GM23248 (cell line): ENCODE measurements at regions not wholly inside any gene's neighbourhood (a gene's known extent, or its start where the extent isn't known, plus 50 kb on each side); places are given as distances from the start of the nearest gene placed in this dataset.

ENCODE experiments used
- DNase-seq: peaks from one replicate; pipeline ENCODE4 v3.0.0-alpha.2; 2015
- H2AFZ ChIP-seq: fragments of 200-600 bp; sonication (generic); 2 replicates; pipeline ENCODE4 v1.6.1; 2016; ENCODE audit warnings: antibody characterized with exemption
- H3F3A ChIP-seq: fragments of 200-600 bp; sonication (generic); 2 replicates; pipeline ENCODE4 v1.6.1; 2016; ENCODE audit warnings: mild to moderate bottlenecking, antibody characterized with exemption, mixed run types; ENCODE audit not compliant: insufficient read depth
- H3K27ac ChIP-seq: fragments of 200-600 bp; sonication (generic); 2 replicates; pipeline ENCODE4 v1.5.1; 2016; ENCODE audit warnings: mild to moderate bottlenecking
- H3K27me3 ChIP-seq: fragments of 200-600 bp; sonication (generic); replicated peaks from 2 replicates; pipeline ENCODE4 v1.6.1; 2016; ENCODE audit warnings: mild to moderate bottlenecking; ENCODE audit not compliant: insufficient read depth
- H3K36me3 ChIP-seq: fragments of 200-600 bp; sonication (generic); 2 replicates; pipeline ENCODE4 v1.6.1; 2016; ENCODE audit warnings: low read depth, mild to moderate bottlenecking
- H3K4me1 ChIP-seq: fragments of 200-600 bp; sonication (generic); 2 replicates; pipeline ENCODE4 v1.6.1; 2016; ENCODE audit warnings: mild to moderate bottlenecking; ENCODE audit not compliant: insufficient read depth
- H3K4me2 ChIP-seq: fragments of 200-600 bp; sonication (generic); one replicate; pipeline ENCODE4 v1.6.1; 2016; ENCODE audit warnings: mild to moderate bottlenecking; ENCODE audit not compliant: unreplicated experiment
- H3K4me3 ChIP-seq: fragments of 200-600 bp; sonication (generic); 2 replicates; pipeline ENCODE4 v1.5.1; 2016; ENCODE audit warnings: mild to moderate bottlenecking
- H3K79me2 ChIP-seq: fragments of 200-600 bp; sonication (generic); 2 replicates; pipeline ENCODE4 v1.6.1; 2016; ENCODE audit warnings: mild to moderate bottlenecking; ENCODE audit not compliant: insufficient read depth
- H3K9ac ChIP-seq: fragments of 200-600 bp; sonication (generic); 2 replicates; pipeline ENCODE4 v1.6.1; 2016; ENCODE audit warnings: mild to moderate bottlenecking
- H3K9me2 ChIP-seq: fragments of 200-600 bp; sonication (generic); 2 replicates; pipeline ENCODE4 v1.6.1; 2016; ENCODE audit warnings: mixed run types, mild to moderate bottlenecking, moderate library complexity; ENCODE audit not compliant: insufficient read depth
- H3K9me3 ChIP-seq: fragments of 200-600 bp; sonication (generic); one replicate; pipeline ENCODE4 v1.6.1; 2017; ENCODE audit warnings: low read depth
- H4K20me1 ChIP-seq: fragments of 200-600 bp; sonication (generic); 2 replicates; pipeline ENCODE4 v1.6.0; 2016; ENCODE audit not compliant: insufficient read depth
- EZH2 ChIP-seq: fragments of 200-600 bp; sonication (generic); IDR thresholded peaks from 2 replicates; pipeline ENCODE4 v1.6.1; 2018; ENCODE audit warnings: antibody characterized with exemption, mild to moderate bottlenecking; ENCODE audit not compliant: insufficient read depth, poor library complexity, severe bottlenecking
- EZH2phosphoT487 ChIP-seq: fragments of 200-600 bp; sonication (generic); IDR thresholded peaks from 2 replicates; pipeline ENCODE4 v1.6.1; 2018; ENCODE audit warnings: antibody characterized with exemption, moderate library complexity, mild to moderate bottlenecking, low read depth; ENCODE audit not compliant: insufficient read depth
- WGBS, 2 experiments: methylation state at CpG; one replicate each; pipeline ENCODE4 v1.1.6; 2015 to 2017; ENCODE audit warnings: low lambda C conversion rate in 2 of 2, low coverage in 1 of 2; ENCODE audit errors: missing lambda C conversion rate in 2 of 2; 5-methylcytosine and 5-hydroxymethylcytosine counted together
- in situ Hi-C: fragments of 300-500 bp; cut with MboI; formaldehyde crosslinking; loops from 2 replicates; pipeline ENCODE4 v1.15.0; 2020

GRCh38 chr6:12610862-12611261 is 105.7 kb upstream of the PHACTR1 start:
- H3K27me3 ChIP-seq: no peaks in the 10 kb centered on the region
- no peak overlapping the region for H2AFZ ChIP-seq
- H3K79me2 ChIP-seq: no peaks in the 10 kb centered on the region
- H3K4me2 ChIP-seq: no peak overlapping the region
- no peaks in the 10 kb centered on the region for H3K9me2 ChIP-seq
- no peaks in the 10 kb centered on the region for H3K9me3 ChIP-seq
- no peaks in the 10 kb centered on the region for H3K36me3 ChIP-seq
- no peak overlapping the region for H3K27ac ChIP-seq
- TF ChIP-seq EZH2phosphoT487 (no peak), EZH2 (no peak)
- DNase-seq: no peak
- WGBS, 2 experiments: 82 to 89% methylated on average over 5 of the region's 5 CpGs
- H3K4me3 ChIP-seq: no peak overlapping the region
- peaks cover 19% of the 10 kb centered on the region for H3F3A ChIP-seq
- no peaks in the 10 kb centered on the region for H4K20me1 ChIP-seq
- in situ Hi-C loops: no loop called here
- H3K9ac ChIP-seq: no peak overlapping the region
- H3K4me1 ChIP-seq: peaks cover 22% of the 10 kb centered on the region

- Histone ChIP-seq H3K4me2 (peak overlapping the region; percentile 46), H3K9me2 (no peaks in the 10 kb centered on the region), H2AFZ (peak overlapping the region; percentile 37; the same call in 1 of the 2 replicates), H3K9me3 (no peaks in the 10 kb centered on the region), H3K4me3 (peak overlapping the region; percentile 33; the same call in 1 of the 2 replicates), H3K27me3 (no peaks in the 10 kb centered on the region), H3K9ac (peak overlapping the region; percentile 8; the same call in 1 of the 2 replicates), H4K20me1 (no peaks in the 10 kb centered on the region), H3K27ac (no peak overlapping the region), H3F3A (peaks cover 5% of the 10 kb centered on the region), H3K79me2 (no peaks in the 10 kb centered on the region), H3K36me3 (no peaks in the 10 kb centered on the region), H3K4me1 (peaks cover 9% of the 10 kb centered on the region)
- 9 to 10% methylated on average over 8 of the region's 8 CpGs for WGBS, 2 experiments
- in situ Hi-C loops: no loop called here
- no peak for TF ChIP-seq EZH2
- TF ChIP-seq EZH2phosphoT487: no peak
- DNase-seq: peak; percentile 53
Observed at GRCh38 chr6:12613811-12614210, 102.8 kb upstream of the PHACTR1 start.

- H3K79me2 ChIP-seq: no peaks in the 10 kb centered on the region
- no peak overlapping the region for H3K9ac ChIP-seq
- H3K4me3 ChIP-seq: no peak overlapping the region
- H3K9me3 ChIP-seq: no peaks in the 10 kb centered on the region
- no peaks in the 10 kb centered on the region for H3K36me3 ChIP-seq
- peak overlapping the region; percentile 37; the same call in 1 of the 2 replicates for H2AFZ ChIP-seq
- no peaks in the 10 kb centered on the region for H3K9me2 ChIP-seq
- no peaks in the 10 kb centered on the region for H3K27me3 ChIP-seq
- 73 to 78% methylated on average over 6 of the region's 6 CpGs for WGBS, 2 experiments
- in situ Hi-C loops: no loop called here
- H3K4me1 ChIP-seq: peaks cover 8% of the 10 kb centered on the region; the same call in 1 of the 2 replicates
- DNase-seq: peak; percentile 49
- H4K20me1 ChIP-seq: no peaks in the 10 kb centered on the region
- peak overlapping the region; percentile 46 for H3K4me2 ChIP-seq
- no peaks in the 10 kb centered on the region; the same call in 1 of the 2 replicates for H3F3A ChIP-seq
- no peak for TF ChIP-seq EZH2
- TF ChIP-seq EZH2phosphoT487: no peak
- no peak overlapping the region for H3K27ac ChIP-seq
Observed at GRCh38 chr6:12614456-12614855, 102.1 kb upstream of the PHACTR1 start.

- Histone ChIP-seq H3K9me3 (no peaks in the 10 kb centered on the region), H3K36me3 (no peaks in the 10 kb centered on the region), H3F3A (no peaks in the 10 kb centered on the region), H3K27me3 (no peaks in the 10 kb centered on the region), H3K4me2 (no peak overlapping the region), H3K4me3 (no peak overlapping the region), H4K20me1 (no peaks in the 10 kb centered on the region), H3K27ac (no peak overlapping the region), H3K9me2 (no peaks in the 10 kb centered on the region), H3K9ac (no peak overlapping the region), H2AFZ (no peak overlapping the region), H3K4me1 (peaks cover 8% of the 10 kb centered on the region; the same call in 1 of the 2 replicates), H3K79me2 (no peaks in the 10 kb centered on the region)
- WGBS, 2 experiments: 87 to 91% methylated on average over 6 of the region's 6 CpGs
- no peak for DNase-seq
- in situ Hi-C loops: no loop called here
- TF ChIP-seq EZH2phosphoT487: no peak
- TF ChIP-seq EZH2: no peak
Observed at GRCh38 chr6:12618296-12618695, 98.3 kb upstream of the PHACTR1 start.

- Histone ChIP-seq H4K20me1 (no peaks in the 10 kb centered on the region), H3K27ac (no peak overlapping the region), H3K4me2 (no peak overlapping the region), H3K9me3 (no peaks in the 10 kb centered on the region), H2AFZ (no peak overlapping the region), H3K36me3 (no peaks in the 10 kb centered on the region), H3K27me3 (no peaks in the 10 kb centered on the region), H3K9me2 (no peaks in the 10 kb centered on the region), H3K79me2 (no peaks in the 10 kb centered on the region), H3F3A (no peaks in the 10 kb centered on the region), H3K4me1 (no peaks in the 10 kb centered on the region), H3K4me3 (no peak overlapping the region), H3K9ac (no peak overlapping the region)
- in situ Hi-C loops: no loop called here
- TF ChIP-seq EZH2 (no peak), EZH2phosphoT487 (no peak)
- DNase-seq: no peak
- WGBS, 2 experiments: 70 to 76% methylated on average over 5 of the region's 5 CpGs
Observed at GRCh38 chr6:12621754-12622153, 94.8 kb upstream of the PHACTR1 start.
